Heart left ventricle (tissue), 13 donors: ENCODE measurements at regions not wholly inside any gene's neighbourhood (a gene's known extent, or its start where the extent isn't known, plus 50 kb on each side); places are given as distances from the start of the nearest gene placed in this dataset.

Experiments used
- POLR2A ChIP-seq, 2 donors: fragments of 450-650 bp; IDR thresholded peaks; one replicate each; pipeline ENCODE4 v1.6.1; 2017; ENCODE audit warnings: antibody characterized with exemption in 2 of 2, mild to moderate bottlenecking in 2 of 2, moderate library complexity in 2 of 2
- TF ChIP-seq, protein P1 (sequence below), 12 donors: fragments of 200-600 bp; sonication (generic) in 4 of 12; IDR thresholded peaks; one replicate each; pipeline versions ENCODE4 v1.5.0 to v1.8.0; 2018 to 2022; ENCODE audit warnings: antibody characterized with exemption in 12 of 12, mild to moderate bottlenecking in 5 of 12
- donor health status: ischemic (EF 13 %, LVEDD 7.1; RV severe dilation, severe dysfunction).
- donor health status: DM: no; HTN: yes; CAD: no.
- donor health status: DM: no; HTN: no; CAD: no.
- donor health status: ischemic (EF 25% LVEDD 6.9; RV normal size, moderate dysfunction).
- donor health status: ischemic (EF 25% LVEDD 5.7; RV mildly dilated, moderate dysfunction).
- donor health status: ischemic (EF 35%, LVEDD 5.7; RV mildly dilated, moderate dysfunction).
- donor health status: nonischemic (EF 11% LVEDD 7.7; RV severe dilation, severe dysfunction).
- donor health status: DM: yes; HTN: yes; CAD: no.
- donor health status: PGD.
- donor health status: ischemic (EF 29% LVEDD 5.4; RV normal size, mild dysfunction).
- donor health status: nonischemic (EF 23%, LVEDD 6.1; RV moderate dilation, normal function).

DNA sequence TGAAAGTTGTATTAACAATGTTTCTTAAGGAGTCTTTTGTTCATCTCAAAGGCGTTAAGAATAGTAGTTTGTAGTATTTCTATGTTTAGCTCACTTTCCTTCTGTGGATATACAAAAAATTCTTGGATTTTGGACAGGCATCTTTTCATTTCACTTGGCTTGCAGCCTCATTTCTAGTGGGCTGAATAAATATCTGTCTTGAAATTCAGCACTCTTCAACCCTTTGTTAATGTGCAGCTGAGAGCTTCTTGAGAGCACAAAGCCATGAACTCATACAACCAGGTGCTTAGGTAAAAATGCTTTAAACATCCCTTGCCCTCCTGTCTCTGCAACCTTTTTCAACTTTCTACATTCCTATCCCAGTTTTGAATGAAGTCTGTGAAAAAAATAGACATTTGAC is 1003.2 kb downstream of the C4orf33 start:
- TF ChIP-seq POLR2A (IDR thresholded peaks at IDR 0.05), result no peak
- TF ChIP-seq, protein P1, sequence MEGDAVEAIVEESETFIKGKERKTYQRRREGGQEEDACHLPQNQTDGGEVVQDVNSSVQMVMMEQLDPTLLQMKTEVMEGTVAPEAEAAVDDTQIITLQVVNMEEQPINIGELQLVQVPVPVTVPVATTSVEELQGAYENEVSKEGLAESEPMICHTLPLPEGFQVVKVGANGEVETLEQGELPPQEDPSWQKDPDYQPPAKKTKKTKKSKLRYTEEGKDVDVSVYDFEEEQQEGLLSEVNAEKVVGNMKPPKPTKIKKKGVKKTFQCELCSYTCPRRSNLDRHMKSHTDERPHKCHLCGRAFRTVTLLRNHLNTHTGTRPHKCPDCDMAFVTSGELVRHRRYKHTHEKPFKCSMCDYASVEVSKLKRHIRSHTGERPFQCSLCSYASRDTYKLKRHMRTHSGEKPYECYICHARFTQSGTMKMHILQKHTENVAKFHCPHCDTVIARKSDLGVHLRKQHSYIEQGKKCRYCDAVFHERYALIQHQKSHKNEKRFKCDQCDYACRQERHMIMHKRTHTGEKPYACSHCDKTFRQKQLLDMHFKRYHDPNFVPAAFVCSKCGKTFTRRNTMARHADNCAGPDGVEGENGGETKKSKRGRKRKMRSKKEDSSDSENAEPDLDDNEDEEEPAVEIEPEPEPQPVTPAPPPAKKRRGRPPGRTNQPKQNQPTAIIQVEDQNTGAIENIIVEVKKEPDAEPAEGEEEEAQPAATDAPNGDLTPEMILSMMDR (IDR thresholded peaks at IDR 0.05), result no peak
